GM23338 (cell line): ENCODE measurements at regions not wholly inside any gene's neighbourhood (a gene's known extent, or its start where the extent isn't known, plus 50 kb on each side); places are given as distances from the start of the nearest gene placed in this dataset.

ENCODE experiments used
- CREB1 ChIP-seq: fragments of 250-450 bp; sonication (Bioruptor Pico); IDR thresholded peaks from 2 replicates; pipeline ENCODE4 v1.5.0; 2020; ENCODE audit warnings: low read depth, mild to moderate bottlenecking, moderate library complexity
- REST ChIP-seq: IDR thresholded peaks from one replicate; pipeline ENCODE4 v1.6.1; 2018; ENCODE audit warnings: antibody characterized with exemption; ENCODE audit not compliant: unreplicated experiment
- ZNF114 ChIP-seq: fragments of 250-450 bp; sonication (Bioruptor Pico); IDR thresholded peaks from 2 replicates; pipeline ENCODE4 v1.5.0; 2020; ENCODE audit warnings: mild to moderate bottlenecking, moderate library complexity

- TF ChIP-seq REST (no peak), CREB1 (CRISPR knock-in tag) (no peak), ZNF114 (CRISPR knock-in tag) (no peak)
These were observed 332.2 kb downstream of the HTR1A start for GRCh38 chr5:63629951-63630630.
